Mesothelial cell of epicardium (in vitro differentiated cells): ENCODE measurements at regions not wholly inside any gene's neighbourhood (a gene's known extent, or its start where the extent isn't known, plus 50 kb on each side); places are given as distances from the start of the nearest gene placed in this dataset.

ENCODE experiments used
- DNase-seq, 2 experiments: peaks; one replicate each; pipeline ENCODE4 v3.0.0; 2021; ENCODE audit warnings: low spot score in 2 of 2; ENCODE audit not compliant: unreplicated experiment in 2 of 2
- H3K27ac Mint-ChIP-seq: 2 replicates; pipeline ENCODE4 v1.8.0; 2021; ENCODE audit warnings: mixed read lengths
- H3K27me3 Mint-ChIP-seq: 2 replicates; pipeline ENCODE4 v1.8.0; 2021; ENCODE audit warnings: low read depth, mixed read lengths
- H3K36me3 Mint-ChIP-seq: 2 replicates; pipeline ENCODE4 v1.8.0; 2021; ENCODE audit warnings: mixed read lengths
- H3K4me1 Mint-ChIP-seq: 2 replicates; pipeline ENCODE4 v1.8.0; 2021; ENCODE audit warnings: mixed read lengths
- H3K4me3 Mint-ChIP-seq: 2 replicates; pipeline ENCODE4 v1.8.0; 2021; ENCODE audit warnings: mild to moderate bottlenecking, moderate library complexity, mixed read lengths
- H3K9me3 Mint-ChIP-seq: 2 replicates; pipeline ENCODE4 v1.8.0; 2021; ENCODE audit warnings: mixed read lengths
- CTCF ChIP-seq: fragments of 200-600 bp; sonication (generic); IDR thresholded peaks from one replicate; pipeline ENCODE4 v1.5.0; 2021; ENCODE audit warnings: antibody characterized with exemption; ENCODE audit not compliant: unreplicated experiment

DNA sequence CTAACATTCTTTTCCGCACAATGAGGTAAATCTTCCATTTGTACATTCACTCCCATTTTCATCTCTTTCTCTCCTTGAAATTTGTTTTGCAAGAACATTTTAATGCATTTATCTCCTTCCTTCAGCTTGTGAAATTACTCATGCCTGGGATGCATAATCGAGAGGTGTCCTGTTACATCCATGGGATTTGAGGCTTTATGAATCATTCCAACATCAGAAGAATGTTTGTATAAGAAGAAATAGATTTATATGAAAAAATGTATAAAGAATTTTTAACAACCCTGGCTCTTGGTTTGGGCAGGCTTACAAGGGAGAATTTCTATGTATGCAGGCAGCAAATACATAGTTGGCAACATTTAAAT, 93.2 kb upstream of the MBNL1 start:
- H3K9me3 Mint-ChIP-seq: peaks cover 13% of the 10 kb centered on the region
- H3K27ac Mint-ChIP-seq: no peak overlapping the region
- no peak for TF ChIP-seq CTCF
- no peaks in the 10 kb centered on the region for H3K36me3 Mint-ChIP-seq
- H3K27me3 Mint-ChIP-seq: no peaks in the 10 kb centered on the region
- peaks cover 22% of the 10 kb centered on the region for H3K4me1 Mint-ChIP-seq
- DNase-seq: no peak
- no peak overlapping the region for H3K4me3 Mint-ChIP-seq

GRCh38 chr3:152176241-152176640, 92.5 kb upstream of the MBNL1 start:
- Mint-ChIP-seq H3K27ac (no peak overlapping the region), H3K27me3 (no peaks in the 10 kb centered on the region), H3K4me3 (no peak overlapping the region), H3K4me1 (peaks cover 22% of the 10 kb centered on the region), H3K9me3 (peaks cover 9% of the 10 kb centered on the region), H3K36me3 (no peaks in the 10 kb centered on the region)
- TF ChIP-seq CTCF: no peak
- no peak for DNase-seq

DNA sequence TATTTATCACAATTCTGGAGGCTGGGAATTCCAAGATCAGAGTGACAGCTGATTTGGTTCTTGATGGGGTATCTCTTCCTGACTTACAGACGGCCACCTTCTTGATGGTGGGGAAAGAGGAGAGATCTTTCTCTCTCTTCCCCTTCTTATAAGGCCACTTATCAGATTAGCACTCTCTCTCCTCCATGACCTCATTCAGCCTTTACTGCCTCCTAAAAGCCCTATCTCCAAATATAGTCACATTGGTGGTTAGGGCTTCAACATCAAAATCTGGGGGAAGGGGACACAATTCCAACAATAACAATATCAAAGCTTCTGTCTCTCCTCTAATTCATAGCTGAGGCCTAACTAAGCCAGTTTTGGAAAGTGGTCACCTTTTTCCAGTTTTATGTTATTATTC, 91.7 kb upstream of the MBNL1 start:
- Mint-ChIP-seq H3K9me3 (peaks cover 4% of the 10 kb centered on the region), H3K36me3 (no peaks in the 10 kb centered on the region), H3K27me3 (no peaks in the 10 kb centered on the region), H3K27ac (no peak overlapping the region), H3K4me3 (no peak overlapping the region), H3K4me1 (peaks cover 22% of the 10 kb centered on the region)
- no peak for DNase-seq
- TF ChIP-seq CTCF: no peak

GRCh38 chr3:152177757-152178156, 91.0 kb upstream of the MBNL1 start:
- H3K9me3 Mint-ChIP-seq: peaks cover 4% of the 10 kb centered on the region
- no peaks in the 10 kb centered on the region for H3K36me3 Mint-ChIP-seq
- TF ChIP-seq CTCF: no peak
- DNase-seq: no peak
- H3K4me1 Mint-ChIP-seq: peaks cover 26% of the 10 kb centered on the region
- H3K27me3 Mint-ChIP-seq: no peaks in the 10 kb centered on the region
- no peak overlapping the region for H3K4me3 Mint-ChIP-seq
- no peak overlapping the region for H3K27ac Mint-ChIP-seq

- Mint-ChIP-seq H3K27me3 (no peaks in the 10 kb centered on the region), H3K27ac (no peak overlapping the region), H3K36me3 (no peaks in the 10 kb centered on the region), H3K4me3 (no peak overlapping the region), H3K4me1 (peaks cover 19% of the 10 kb centered on the region), H3K9me3 (no peaks in the 10 kb centered on the region)
- DNase-seq: no peak
- TF ChIP-seq CTCF: no peak
These were observed 85.3 kb upstream of the MBNL1 start for GRCh38 chr3:152183473-152183872.

DNA sequence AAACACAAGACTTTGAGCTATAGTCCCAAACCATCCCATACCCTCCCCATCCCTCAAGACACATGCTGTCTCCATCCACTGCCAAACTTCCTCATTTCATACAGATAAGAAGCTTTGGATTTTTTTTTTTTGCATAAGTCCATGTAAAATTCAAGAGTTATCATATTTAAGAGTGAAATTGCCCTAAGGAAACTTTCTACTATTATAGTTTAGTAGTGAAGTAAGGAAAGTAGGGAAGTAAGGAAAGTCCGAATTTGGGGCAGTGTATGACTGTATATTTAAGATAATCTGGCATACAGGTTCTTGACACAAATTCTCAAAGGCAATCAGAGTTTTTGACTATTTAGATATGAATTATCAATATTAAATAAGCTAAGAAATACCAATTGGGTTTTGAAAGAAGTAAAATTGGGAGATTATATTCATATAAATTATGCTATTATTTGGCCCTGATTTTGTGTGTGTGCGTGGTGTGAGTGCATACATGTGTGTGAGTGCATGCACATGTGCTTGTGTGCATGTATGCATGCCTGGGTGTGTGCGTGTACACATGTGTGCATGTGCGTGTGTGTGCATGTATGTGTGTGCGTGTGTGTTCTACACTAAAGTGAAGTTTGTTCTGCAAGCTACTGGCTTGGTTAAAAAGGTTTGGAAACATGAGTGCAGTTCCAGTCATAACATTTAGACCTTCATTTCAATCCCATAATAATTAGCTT, 83.6 kb upstream of the MBNL1 start:
- Mint-ChIP-seq H3K4me1 (peaks cover 19% of the 10 kb centered on the region), H3K4me3 (no peak overlapping the region), H3K9me3 (peaks cover 7% of the 10 kb centered on the region), H3K27me3 (no peaks in the 10 kb centered on the region), H3K27ac (no peak overlapping the region), H3K36me3 (no peaks in the 10 kb centered on the region)
- no peak for TF ChIP-seq CTCF
- DNase-seq: no peak
